Keratinocyte (primary cell): ENCODE measurements at regions not wholly inside any gene's neighbourhood (a gene's known extent, or its start where the extent isn't known, plus 50 kb on each side); places are given as distances from the start of the nearest gene placed in this dataset.
"Not testable (repeated sequence)": the region's sequence is repeated elsewhere in the genome, so short reads cannot be mapped to it uniquely, and the experiment has no call there.

Experiments
- DNase-seq: peaks from one replicate; pipeline ENCODE4 v3.0.0-alpha.2; 2011; ENCODE audit warnings: low read depth, missing footprints, low spot score
- FAIRE-seq: peaks from 2 replicates; lab custom pipeline; 2011; peaks lifted over from hg19 to GRCh38; lab: Jason Lieb, UNC
- H2AFZ ChIP-seq: 2 replicates; pipeline ENCODE4 v1.6.0; 2012; ENCODE audit warnings: low read length, control low read depth, inconsistent platforms; ENCODE audit not compliant: control insufficient read depth
- H3K27ac ChIP-seq: 2 replicates; pipeline ENCODE4 v1.5.1; 2011; ENCODE audit warnings: low read length; ENCODE audit not compliant: control insufficient read depth, insufficient read depth
- H3K27me3 ChIP-seq: 3 replicates; pipeline ENCODE4 v1.6.0; 2011; ENCODE audit warnings: low read length; ENCODE audit not compliant: control insufficient read depth, insufficient read depth; ENCODE audit errors: extremely low read depth
- H3K36me3 ChIP-seq, 2 experiments: 2 replicates in 1 of 2; 3 replicates in 1 of 2; pipeline ENCODE4 v1.5.1; 2011; ENCODE audit warnings: low read length in 2 of 2, mild to moderate bottlenecking in 1 of 2; ENCODE audit not compliant: control insufficient read depth in 2 of 2, insufficient read depth in 2 of 2; ENCODE audit errors: extremely low read depth in 1 of 2
- H3K4me1 ChIP-seq: 3 replicates; pipeline ENCODE4 v1.5.1; 2011; ENCODE audit warnings: low read length; ENCODE audit not compliant: control insufficient read depth, insufficient read depth; ENCODE audit errors: extremely low read depth
- H3K4me2 ChIP-seq: 3 replicates; pipeline ENCODE4 v1.6.0; 2011; ENCODE audit warnings: low read depth, low read length; ENCODE audit not compliant: control insufficient read depth, insufficient read depth; ENCODE audit errors: extremely low read depth
- H3K4me3 ChIP-seq, 3 experiments: fragments of 200-600 bp in 1 of 3; sonication (generic) in 1 of 3; 2 replicates in 2 of 3; 3 replicates in 1 of 3; pipeline ENCODE4 v1.5.1; 2011 to 2016; ENCODE audit warnings: low read length in 3 of 3, mild to moderate bottlenecking in 3 of 3, control low read depth in 2 of 3, inconsistent platforms in 1 of 3, low read depth in 1 of 3, mixed read lengths in 1 of 3, mixed run types in 1 of 3, moderate library complexity in 1 of 3; ENCODE audit not compliant: control insufficient read depth in 2 of 3, insufficient read depth in 2 of 3; ENCODE audit errors: extremely low read depth in 1 of 3
- H3K79me2 ChIP-seq: 2 replicates; pipeline ENCODE4 v1.6.0; 2012; ENCODE audit warnings: low read length; ENCODE audit not compliant: control insufficient read depth, insufficient read depth
- H3K9ac ChIP-seq: 3 replicates; pipeline ENCODE4 v1.6.0; 2011; ENCODE audit warnings: low read length; ENCODE audit not compliant: control insufficient read depth, insufficient read depth; ENCODE audit errors: extremely low read depth
- H3K9me1 ChIP-seq: 3 replicates; pipeline ENCODE4 v1.6.0; 2011; ENCODE audit warnings: low read length; ENCODE audit not compliant: control insufficient read depth, insufficient read depth; ENCODE audit errors: extremely low read depth
- H3K9me3 ChIP-seq: 2 replicates; pipeline ENCODE4 v1.5.1; 2012; ENCODE audit warnings: low read depth, low read length; ENCODE audit not compliant: control insufficient read depth
- H4K20me1 ChIP-seq: 3 replicates; pipeline ENCODE4 v1.6.0; 2011; ENCODE audit warnings: low read length; ENCODE audit not compliant: control insufficient read depth, insufficient read depth; ENCODE audit errors: extremely low read depth
- CTCF ChIP-seq, 3 experiments: IDR thresholded peaks in 1 of 3; conservative IDR thresholded peaks in 1 of 3; optimal IDR thresholded peaks in 1 of 3; 2 replicates in 2 of 3; 3 replicates in 1 of 3; pipeline versions ENCODE3 to v1.5.1; 2011; ENCODE audit warnings: low read length in 3 of 3, mild to moderate bottlenecking in 3 of 3, moderate library complexity in 2 of 3, control low read depth in 1 of 3, inconsistent platforms in 1 of 3; ENCODE audit not compliant: insufficient read depth in 2 of 3; ENCODE audit errors: extremely low read depth in 1 of 3
- EZH2 ChIP-seq: IDR thresholded peaks from one replicate; pipeline ENCODE4 v1.6.1; 2012; ENCODE audit warnings: inconsistent platforms, mild to moderate bottlenecking, low read length, moderate library complexity
- dilution Hi-C: fragments of 300-500 bp; cut with MboI; formaldehyde crosslinking; loops from one replicate; pipeline ENCODE4 v1.7.0; 2020; ENCODE audit warnings: low sequenced_read_pairs; ENCODE audit not compliant: extremely low pct_ligation_motif_present

- no peak overlapping the region for H3K4me2 ChIP-seq
- no peak for TF ChIP-seq EZH2
- no peak for TF ChIP-seq CTCF (optimal IDR thresholded peaks at IDR 0.05 in 1 of 3, IDR thresholded peaks at IDR 0.05 in 1 of 3, conservative IDR thresholded peaks at IDR 0.05 in 1 of 3; ENCODE audit: extremely low read depth in 1 of 3, insufficient read depth in 2 of 3, low read length in 3 of 3)
- no peaks in the 10 kb centered on the region for H3K36me3 ChIP-seq
- H3K27ac ChIP-seq = no peak overlapping the region
- no peak for FAIRE-seq
- no peaks in the 10 kb centered on the region for H3K79me2 ChIP-seq
- H3K27me3 ChIP-seq = no peaks in the 10 kb centered on the region
- dilution Hi-C loops = no loop called here
- no peak overlapping the region for H3K9ac ChIP-seq
- no peaks in the 10 kb centered on the region for H4K20me1 ChIP-seq
- H3K4me1 ChIP-seq = no peaks in the 10 kb centered on the region
- H2AFZ ChIP-seq = no peak overlapping the region
- H3K9me1 ChIP-seq = no peaks in the 10 kb centered on the region
- no peak for DNase-seq
- H3K9me3 ChIP-seq = no peaks in the 10 kb centered on the region
- H3K4me3 ChIP-seq = no peak overlapping the region
Observed at GRCh38 chr3:191922570-191922969, 461.6 kb downstream of the PYDC2 start.

- H3K27ac ChIP-seq, FAIRE-seq, H3K4me1 ChIP-seq, H2AFZ ChIP-seq, H3K9ac ChIP-seq, dilution Hi-C loops, H3K9me3 ChIP-seq, H3K4me2 ChIP-seq, DNase-seq, H3K9me1 ChIP-seq, H4K20me1 ChIP-seq, H3K27me3 ChIP-seq, H3K79me2 ChIP-seq, H3K36me3 ChIP-seq, H3K4me3 ChIP-seq: not testable (repeated sequence)
Observed at GRCh38 chr3:191927183-191927817, 466.3 kb downstream of the PYDC2 start.

- FAIRE-seq, H4K20me1 ChIP-seq, H3K79me2 ChIP-seq, H3K36me3 ChIP-seq, H3K4me3 ChIP-seq, H2AFZ ChIP-seq, H3K4me1 ChIP-seq, dilution Hi-C loops, DNase-seq, H3K27ac ChIP-seq, H3K27me3 ChIP-seq, H3K9me3 ChIP-seq, H3K9me1 ChIP-seq, H3K4me2 ChIP-seq, H3K9ac ChIP-seq: not testable (repeated sequence)
Observed at GRCh38 chr3:191927998-191928397, 467.0 kb downstream of the PYDC2 start.
